ENCODE measurements at regions not wholly inside any gene's neighbourhood (a gene's known extent, or its start where the extent isn't known, plus 50 kb on each side); places are given as distances from the start of the nearest gene placed in this dataset.
"Not testable (repeated sequence)": the region's sequence is repeated elsewhere in the genome, so short reads cannot be mapped to it uniquely, and the experiment has no call there.

DNA sequence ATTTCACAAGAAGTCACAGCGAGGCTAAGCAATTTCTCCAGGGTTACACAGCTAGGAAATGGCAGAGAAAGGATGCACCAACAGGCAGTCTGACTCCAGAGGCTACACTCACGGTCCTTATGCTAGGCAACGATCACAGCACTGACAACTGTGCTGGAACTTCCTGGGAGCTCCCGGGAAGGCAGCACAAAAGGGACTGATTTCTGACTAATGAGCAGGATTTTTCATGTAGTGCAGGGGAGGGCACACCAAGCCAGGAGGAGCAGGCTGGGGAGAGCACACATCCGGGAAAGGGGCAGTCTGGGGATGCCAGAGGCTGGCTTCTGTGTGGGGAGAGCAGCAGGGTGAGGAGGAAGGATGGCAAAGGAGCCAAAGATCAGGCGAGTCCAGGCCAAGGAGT lies 486.7 kb downstream of the OMA1 start:
- H3K27me3 ChIP-seq, result no peaks in the 10 kb centered on the region
- H3K27ac ChIP-seq, result no peak overlapping the region
- no peaks in the 10 kb centered on the region for H3K36me3 ChIP-seq
- peak; percentile 21 to 34 for DNase-seq
- peaks cover 21% of the 10 kb centered on the region for H3K4me1 ChIP-seq
- no peak overlapping the region for H3K4me3 ChIP-seq
- no peaks in the 10 kb centered on the region for H3K9me3 ChIP-seq (replicated peaks)

DNA sequence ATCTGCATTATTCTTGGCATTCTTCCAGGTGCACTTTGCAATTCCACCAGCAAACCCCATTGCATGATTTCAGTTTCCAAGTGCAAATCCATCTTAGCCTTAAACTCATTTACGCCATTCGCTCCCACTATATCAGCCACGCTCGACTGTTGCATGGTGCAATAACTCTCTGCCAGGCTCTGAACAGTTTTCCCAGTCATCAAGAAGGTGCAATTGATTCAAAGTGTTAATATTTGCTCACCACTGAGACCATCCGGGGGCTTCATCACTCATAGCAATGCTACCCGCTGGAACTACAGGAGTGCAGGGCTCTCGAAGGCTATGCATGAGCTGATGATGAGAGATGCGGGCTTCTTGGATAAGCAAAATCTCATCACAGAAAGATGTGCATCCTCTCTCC lies 488.2 kb downstream of the OMA1 start:
- Histone ChIP-seq H3K36me3 (no peaks in the 10 kb centered on the region), H3K9me3 (replicated peaks) (no peaks in the 10 kb centered on the region), H3K4me1 (peaks cover 14% of the 10 kb centered on the region), H3K27me3 (no peaks in the 10 kb centered on the region), H3K4me3 (no peak overlapping the region), H3K27ac (no peak overlapping the region)
- DNase-seq, result no peak

DNA sequence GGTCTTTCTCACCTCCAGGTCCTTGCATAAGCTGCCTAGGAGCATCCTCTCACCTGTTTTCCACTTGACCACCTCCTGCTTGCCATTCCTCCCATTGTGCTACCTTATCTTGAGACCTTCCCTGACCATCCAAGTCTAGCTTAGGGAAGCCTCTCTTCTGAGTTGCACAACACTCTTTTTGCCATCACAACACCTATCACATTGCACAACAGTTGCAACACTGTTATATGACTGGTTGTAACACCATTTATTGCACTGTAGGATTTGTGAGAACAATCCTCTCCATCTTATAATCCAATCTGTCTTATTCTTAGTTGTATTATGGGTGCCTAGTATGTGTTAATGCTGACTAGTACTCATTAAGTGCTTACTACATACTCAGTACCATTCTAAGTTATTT lies 488.7 kb downstream of the OMA1 start:
- DNase-seq, result no peak

DNA sequence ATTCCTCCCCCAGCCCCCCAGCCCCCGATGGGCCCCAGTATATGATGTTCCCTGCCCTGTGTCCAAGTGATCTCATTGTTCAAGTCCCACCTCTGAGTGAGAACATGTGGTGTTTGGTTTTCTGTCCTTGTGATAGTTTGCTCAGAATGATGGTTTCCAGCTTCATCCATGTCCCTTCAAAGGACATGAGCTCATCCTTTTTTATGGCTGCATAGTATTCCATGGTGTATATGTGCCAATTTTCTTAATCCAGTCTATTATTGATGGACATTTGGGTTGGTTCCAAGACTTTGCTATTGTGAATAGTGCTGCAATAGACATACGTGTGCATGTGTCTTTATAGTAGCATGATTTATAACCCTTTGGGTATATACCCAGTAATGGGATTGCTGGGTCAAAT lies 495.3 kb downstream of the OMA1 start:
- H3K4me3 ChIP-seq; H3K27me3 ChIP-seq; H3K36me3 ChIP-seq; H3K4me1 ChIP-seq; DNase-seq; H3K9me3 ChIP-seq (replicated peaks); H3K27ac ChIP-seq: not testable (repeated sequence)

More for the DNA sequence above, 488.7 kb downstream of the OMA1 start:
- H3K9me3 ChIP-seq (replicated peaks), result no peaks in the 10 kb centered on the region
- no peaks in the 10 kb centered on the region for H3K27me3 ChIP-seq
- peaks cover 9% of the 10 kb centered on the region for H3K4me1 ChIP-seq
- H3K27ac ChIP-seq, result no peak overlapping the region
- H3K4me3 ChIP-seq, result no peak overlapping the region
- H3K36me3 ChIP-seq, result no peaks in the 10 kb centered on the region

DNA sequence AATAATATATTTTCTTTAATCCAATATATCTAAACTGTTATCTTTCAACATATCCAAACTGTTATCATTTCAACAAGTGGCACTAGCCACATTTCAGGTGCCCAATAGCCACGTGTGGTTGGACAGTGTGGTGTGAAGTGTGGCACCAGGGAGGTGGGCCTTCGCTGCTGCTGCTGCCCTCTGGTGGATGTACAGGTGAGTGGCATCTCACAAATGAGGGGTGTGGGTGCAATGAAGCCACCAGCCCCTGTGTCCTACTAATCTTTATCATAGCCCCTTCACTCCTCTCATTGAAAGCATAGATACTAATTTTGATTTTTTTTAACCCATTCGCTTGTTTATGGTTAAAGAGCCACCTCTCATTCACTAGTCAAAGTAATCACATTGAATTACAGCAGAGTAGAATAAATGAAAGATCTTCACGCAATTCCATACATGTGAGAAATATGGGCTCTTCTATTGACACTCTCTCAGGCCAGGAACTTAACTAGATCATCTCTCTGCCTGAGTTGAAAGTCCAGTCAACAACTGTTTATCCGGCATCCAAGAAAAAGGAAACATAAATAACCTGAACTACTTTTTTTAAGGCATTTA lies 499.2 kb downstream of the OMA1 start:
- Histone ChIP-seq H3K27me3 (0 out of 2 replicates have a peak, but pooled peaks cover 8% of the 10 kb centered on the region), H3K9me3 (replicated peaks) (no peaks in the 10 kb centered on the region), H3K36me3 (no peaks in the 10 kb centered on the region), H3K4me3 (no peak overlapping the region), H3K27ac (no peak overlapping the region), H3K4me1 (no peaks in the 10 kb centered on the region)
- peak; percentile 27 to 60 for DNase-seq

DNA sequence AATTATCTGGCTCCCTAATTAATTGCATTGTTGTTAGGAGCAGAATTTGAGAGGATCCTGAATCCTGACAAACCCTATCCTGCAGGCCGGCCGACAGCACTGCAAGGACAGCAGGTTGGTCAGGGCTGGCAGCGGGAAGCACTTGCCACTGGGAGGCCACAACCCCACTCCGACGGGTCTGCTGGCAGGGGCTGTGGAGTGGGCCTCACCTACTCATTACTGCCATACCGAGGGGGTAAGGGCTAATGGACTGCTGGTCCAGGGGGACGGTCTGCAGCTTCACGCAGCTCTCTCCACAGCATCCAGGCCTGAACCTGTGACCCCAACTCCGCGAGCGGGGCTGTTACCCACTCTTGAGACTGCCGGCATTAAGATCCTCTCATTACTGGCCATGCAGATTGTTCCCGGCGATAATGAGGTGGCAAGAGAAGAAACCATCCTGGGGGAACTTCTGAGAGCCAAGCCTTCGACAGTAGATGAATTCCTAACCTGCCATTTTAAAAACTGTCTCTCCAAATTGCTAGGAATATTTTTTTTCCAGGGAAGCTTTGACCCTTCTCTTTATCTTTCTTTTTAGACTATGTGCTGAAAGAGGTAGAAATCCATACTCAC lies 501.3 kb downstream of the OMA1 start:
- no peak overlapping the region for H3K27ac ChIP-seq
- no peak for DNase-seq
- H3K9me3 ChIP-seq (replicated peaks), result no peaks in the 10 kb centered on the region
- H3K27me3 ChIP-seq, result 0 out of 2 replicates have a peak, but pooled peaks cover 8% of the 10 kb centered on the region
- no peaks in the 10 kb centered on the region for H3K36me3 ChIP-seq
- no peaks in the 10 kb centered on the region for H3K4me1 ChIP-seq
- no peak overlapping the region for H3K4me3 ChIP-seq

DNA sequence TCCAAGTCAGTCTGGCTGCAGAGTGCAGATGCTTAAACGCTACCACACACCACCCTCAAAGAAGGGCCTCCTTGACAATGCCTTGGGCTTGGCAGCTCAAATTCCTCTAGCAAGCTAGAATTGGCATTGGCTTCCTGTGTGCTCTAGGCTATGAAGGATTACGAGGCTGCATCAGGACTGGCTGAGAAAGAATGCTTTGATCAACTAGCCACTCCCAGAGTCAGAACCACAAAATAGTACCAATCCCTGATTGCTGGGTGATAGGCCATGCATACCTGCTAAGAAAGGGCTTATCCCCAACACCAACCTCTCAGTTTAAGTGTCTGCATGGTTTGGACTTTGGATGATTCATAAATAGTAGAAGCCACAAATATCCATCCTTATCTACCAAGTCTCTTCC lies 504.9 kb downstream of the OMA1 start:
- Histone ChIP-seq H3K4me3 (no peak overlapping the region), H3K27ac (no peak overlapping the region), H3K36me3 (no peaks in the 10 kb centered on the region), H3K27me3 (peaks cover 9% of the 10 kb centered on the region; the same call in 1 of the 2 replicates), H3K4me1 (no peaks in the 10 kb centered on the region), H3K9me3 (replicated peaks) (no peaks in the 10 kb centered on the region)
- no peak for DNase-seq

DNA sequence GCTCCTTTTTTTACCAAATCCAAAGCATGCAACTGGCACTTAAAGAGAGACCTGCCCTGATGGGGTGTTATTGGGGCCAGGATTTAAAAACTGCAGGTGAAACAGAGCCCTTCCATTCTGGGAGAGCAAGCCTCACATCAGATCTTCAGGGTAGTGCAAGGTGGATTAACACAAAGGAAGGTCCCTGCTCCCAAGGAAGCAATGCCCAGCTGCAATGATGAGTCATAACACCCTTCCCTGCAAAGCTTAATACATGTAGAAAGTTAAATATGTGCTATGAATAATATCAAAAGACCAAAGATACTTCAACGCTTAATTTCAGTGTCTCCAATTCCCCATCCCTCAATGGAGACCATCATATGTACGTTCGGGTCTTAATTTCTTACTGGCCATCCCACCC lies 508.0 kb downstream of the OMA1 start:
- no peak for DNase-seq

DNA sequence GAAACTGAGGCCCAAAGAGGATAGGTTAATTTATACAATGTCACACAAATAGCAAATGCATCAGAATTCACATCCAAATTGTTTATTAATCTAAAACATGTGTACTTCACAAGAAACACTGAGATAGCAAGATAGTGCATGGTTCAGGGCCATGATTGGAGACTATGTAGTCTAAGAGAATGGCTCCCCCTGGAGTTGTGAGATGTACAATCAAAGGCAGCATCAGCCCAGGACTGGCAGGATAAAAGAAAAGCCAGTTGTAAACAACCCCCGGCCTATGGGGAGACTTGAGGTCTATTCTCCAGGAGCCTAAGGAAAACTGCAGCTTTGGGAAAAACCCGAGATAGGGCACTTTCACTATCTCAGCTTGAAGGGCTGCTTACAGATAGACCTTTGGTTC lies 511.0 kb downstream of the OMA1 start:
- H3K27me3 ChIP-seq, result peaks cover 6% of the 10 kb centered on the region; the same call in 1 of the 2 replicates
- no peak overlapping the region for H3K4me3 ChIP-seq
- H3K9me3 ChIP-seq (replicated peaks), result no peaks in the 10 kb centered on the region
- no peaks in the 10 kb centered on the region for H3K36me3 ChIP-seq
- no peaks in the 10 kb centered on the region for H3K4me1 ChIP-seq
- peak in 1 of 2 experiments; percentile 14 for DNase-seq
- no peak overlapping the region for H3K27ac ChIP-seq

More for the DNA sequence above, 508.0 kb downstream of the OMA1 start:
- no peaks in the 10 kb centered on the region for H3K36me3 ChIP-seq
- H3K4me1 ChIP-seq, result no peaks in the 10 kb centered on the region
- no peaks in the 10 kb centered on the region for H3K9me3 ChIP-seq (replicated peaks)
- H3K27ac ChIP-seq, result no peak overlapping the region
- H3K27me3 ChIP-seq, result peaks cover 6% of the 10 kb centered on the region; the same call in 1 of the 2 replicates
- H3K4me3 ChIP-seq, result no peak overlapping the region

DNA sequence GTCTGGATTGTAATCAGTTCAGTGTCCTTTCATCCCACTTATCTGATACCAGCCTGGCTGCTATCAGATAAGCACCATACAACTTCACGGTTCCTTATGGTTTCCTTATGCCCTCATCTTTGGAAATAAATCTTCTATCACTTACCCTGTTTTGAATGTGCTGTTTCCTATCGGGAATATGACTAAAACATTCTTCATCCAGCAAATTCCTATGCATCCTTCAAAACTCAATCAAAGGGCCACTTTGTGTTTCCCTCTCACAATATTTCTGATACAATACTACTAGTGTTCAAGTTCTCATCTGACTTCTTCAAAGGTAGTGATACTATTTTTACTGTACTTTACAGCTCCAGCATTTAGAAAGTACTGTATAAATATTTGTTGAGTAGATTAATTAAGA lies 513.2 kb downstream of the OMA1 start:
- Histone ChIP-seq H3K9me3 (replicated peaks) (no peaks in the 10 kb centered on the region), H3K36me3 (no peaks in the 10 kb centered on the region), H3K4me1 (no peaks in the 10 kb centered on the region), H3K27me3 (peaks cover 6% of the 10 kb centered on the region; the same call in 1 of the 2 replicates), H3K4me3 (no peak overlapping the region), H3K27ac (no peak overlapping the region)
- no peak for DNase-seq

DNA sequence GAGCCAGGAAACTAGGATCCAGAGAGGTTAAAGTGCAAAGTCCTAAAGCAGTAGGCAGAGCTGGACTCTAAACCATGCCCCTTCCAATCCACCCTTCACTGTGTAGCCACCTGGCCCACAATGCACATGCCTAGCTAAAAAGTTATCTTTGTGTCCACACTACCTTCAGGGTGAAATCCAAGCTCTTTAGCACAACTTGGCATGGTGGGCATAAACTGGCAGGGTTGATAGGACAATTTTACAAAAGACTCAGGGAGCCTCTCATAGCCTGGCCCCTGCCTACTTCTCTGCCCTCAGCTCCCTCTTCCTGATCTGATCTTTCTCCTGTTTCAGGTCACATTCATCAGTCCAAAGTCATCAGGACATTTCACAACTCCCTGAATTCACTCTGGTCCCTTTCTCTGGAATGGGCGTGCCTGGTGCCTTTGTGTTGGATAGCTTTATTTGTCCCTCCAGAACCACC lies 513.9 kb downstream of the OMA1 start:
- Histone ChIP-seq H3K4me1 (no peaks in the 10 kb centered on the region), H3K9me3 (replicated peaks) (no peaks in the 10 kb centered on the region), H3K4me3 (no peak overlapping the region), H3K27ac (no peak overlapping the region), H3K27me3 (peaks cover 6% of the 10 kb centered on the region; the same call in 1 of the 2 replicates), H3K36me3 (no peaks in the 10 kb centered on the region)
- DNase-seq, result no peak

DNA sequence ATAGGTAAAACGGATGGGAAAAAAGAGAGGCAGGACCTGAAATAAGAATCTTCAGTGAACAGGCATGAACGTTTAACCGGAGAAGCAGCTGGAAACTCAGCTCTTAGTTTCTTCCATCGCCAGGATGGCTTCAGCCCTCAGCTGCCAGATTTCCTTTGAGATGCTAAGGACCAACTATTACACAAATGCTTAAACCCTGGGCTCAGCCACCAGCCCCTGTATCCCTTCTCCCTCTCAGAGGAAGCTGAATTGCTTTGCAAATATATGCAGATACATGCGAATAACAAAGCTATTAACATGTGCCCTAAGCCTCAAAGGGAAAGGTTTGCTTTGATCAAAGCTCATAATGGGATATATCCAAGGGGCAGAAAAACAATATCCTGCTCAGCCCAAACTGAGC lies 515.1 kb downstream of the OMA1 start:
- DNase-seq, result no peak
- H3K4me1 ChIP-seq, result no peaks in the 10 kb centered on the region
- no peak overlapping the region for H3K27ac ChIP-seq
- H3K27me3 ChIP-seq, result peaks cover 3% of the 10 kb centered on the region; the same call in 1 of the 2 replicates
- no peak overlapping the region for H3K4me3 ChIP-seq
- H3K36me3 ChIP-seq, result no peaks in the 10 kb centered on the region
- H3K9me3 ChIP-seq (replicated peaks), result no peaks in the 10 kb centered on the region

DNA sequence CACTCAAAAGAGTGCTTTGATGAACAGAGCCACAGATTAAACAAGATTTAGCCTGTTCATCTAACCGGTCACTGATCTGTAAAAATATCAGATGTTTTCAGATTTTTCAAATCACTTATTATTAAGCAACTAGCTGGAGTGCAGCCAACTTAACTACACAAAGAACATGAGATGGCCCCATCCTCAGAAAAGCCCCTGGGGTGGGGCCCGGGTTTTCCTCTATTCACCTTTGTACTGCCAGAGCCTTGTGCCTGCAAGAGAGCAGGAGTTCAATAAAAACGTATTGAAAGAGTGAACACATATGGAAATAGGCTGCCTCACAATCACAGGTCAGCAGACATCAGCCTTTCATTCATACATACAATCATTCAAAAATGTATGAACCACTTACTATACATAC lies 516.1 kb downstream of the OMA1 start:
- H3K9me3 ChIP-seq (replicated peaks), result no peaks in the 10 kb centered on the region
- DNase-seq, result no peak
- H3K27ac ChIP-seq, result no peak overlapping the region
- H3K36me3 ChIP-seq, result no peaks in the 10 kb centered on the region
- H3K4me1 ChIP-seq, result no peaks in the 10 kb centered on the region
- no peaks in the 10 kb centered on the region for H3K27me3 ChIP-seq
- no peak overlapping the region for H3K4me3 ChIP-seq

DNA sequence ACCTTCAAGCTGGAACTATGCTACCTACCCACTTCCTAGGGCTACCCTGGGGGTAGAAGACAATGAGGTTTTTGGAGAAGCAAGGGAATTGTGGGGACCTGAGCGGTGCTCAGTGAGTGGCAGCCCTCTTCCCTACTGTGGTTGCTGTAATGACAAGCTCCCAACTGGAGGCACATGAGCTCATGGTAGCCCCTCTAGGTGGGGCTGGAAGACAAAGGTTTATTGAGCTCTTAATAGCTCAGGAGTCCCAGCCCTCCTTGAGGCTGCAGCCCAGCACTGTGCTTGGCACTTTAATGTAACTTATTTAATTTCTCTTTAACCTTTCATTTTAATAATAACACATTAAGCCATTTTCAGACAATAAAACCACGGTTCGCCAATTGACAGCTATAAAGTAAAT lies 528.9 kb downstream of the OMA1 start:
- Histone ChIP-seq H3K27me3 (no peaks in the 10 kb centered on the region; the same call in 1 of the 2 replicates), H3K9me3 (replicated peaks) (no peaks in the 10 kb centered on the region), H3K27ac (no peak overlapping the region), H3K36me3 (no peaks in the 10 kb centered on the region), H3K4me3 (no peak overlapping the region), H3K4me1 (no peaks in the 10 kb centered on the region; the same call in 1 of the 2 replicates)
- DNase-seq, result no peak

DNA sequence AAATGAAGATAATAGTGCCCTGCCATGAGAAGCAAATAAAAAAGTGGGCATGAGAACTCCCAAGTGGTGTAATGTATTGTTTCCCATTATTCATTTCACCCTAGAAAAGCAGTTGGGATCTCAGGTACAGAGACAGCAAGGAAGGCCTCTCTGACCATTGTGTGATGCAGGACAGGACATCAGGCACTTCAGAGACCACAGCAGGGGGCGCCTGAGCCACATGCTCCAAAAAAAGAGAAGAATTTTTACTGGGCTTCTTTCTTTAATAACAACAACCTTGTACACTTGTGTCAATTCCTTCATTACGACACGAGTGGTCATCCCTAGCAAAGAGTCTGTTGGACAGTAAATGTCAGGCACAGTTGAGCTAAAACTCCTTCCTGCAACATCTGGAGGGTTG lies 533.3 kb downstream of the OMA1 start:
- H3K36me3 ChIP-seq, result no peaks in the 10 kb centered on the region
- peak; percentile 4 to 31 for DNase-seq
- no peak overlapping the region for H3K27ac ChIP-seq
- no peaks in the 10 kb centered on the region for H3K4me1 ChIP-seq
- no peak overlapping the region for H3K4me3 ChIP-seq
- H3K27me3 ChIP-seq, result no peaks in the 10 kb centered on the region; the same call in 1 of the 2 replicates
- no peaks in the 10 kb centered on the region for H3K9me3 ChIP-seq (replicated peaks)

DNA sequence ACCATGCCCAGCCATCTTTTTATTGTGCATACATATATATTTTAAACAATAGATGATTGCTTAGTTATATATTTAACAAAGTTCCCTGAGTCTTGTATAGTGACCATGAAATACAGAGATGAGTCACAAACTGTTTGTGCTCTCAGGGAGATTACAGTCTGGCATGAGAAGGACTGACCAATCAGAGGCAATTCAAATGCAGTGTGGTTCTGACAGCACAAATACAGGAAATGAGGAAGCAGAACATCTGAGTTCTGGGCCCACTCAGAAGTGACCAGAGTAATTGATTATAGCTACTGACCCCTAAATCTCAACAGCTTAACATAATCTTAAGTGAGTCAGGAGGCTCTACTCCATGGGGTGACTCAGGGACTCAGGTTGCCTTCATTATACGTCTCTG lies 534.5 kb downstream of the OMA1 start:
- H3K4me1 ChIP-seq, result no peaks in the 10 kb centered on the region
- DNase-seq, result no peak
- no peaks in the 10 kb centered on the region for H3K9me3 ChIP-seq (replicated peaks)
- H3K36me3 ChIP-seq, result no peaks in the 10 kb centered on the region
- no peak overlapping the region for H3K4me3 ChIP-seq
- H3K27ac ChIP-seq, result no peak overlapping the region
- H3K27me3 ChIP-seq, result no peaks in the 10 kb centered on the region; the same call in 1 of the 2 replicates

Measured in SJCRH30 (cell line).